WI38 (cell line): ENCODE measurements at regions not wholly inside any gene's neighbourhood (a gene's known extent, or its start where the extent isn't known, plus 50 kb on each side); places are given as distances from the start of the nearest gene placed in this dataset.

ENCODE experiments used
- H3K4me3 ChIP-seq: 2 replicates; pipeline ENCODE4 v1.5.1; 2011; ENCODE audit warnings: low read depth, mild to moderate bottlenecking, control low read depth, low read length
- CTCF ChIP-seq: IDR thresholded peaks from 2 replicates; pipeline ENCODE4 v1.5.1; 2012; ENCODE audit warnings: low read depth, mild to moderate bottlenecking, control low read depth, low read length

GRCh38 chr7:156560696-156561095 lies 79.9 kb upstream of the RNF32 start:
- TF ChIP-seq CTCF: no peak
- H3K4me3 ChIP-seq: no peak overlapping the region

- 0 out of 2 replicates have a peak, but pooled peaks have one; percentile 20 for TF ChIP-seq CTCF
- no peak overlapping the region for H3K4me3 ChIP-seq
Measured at GRCh38 chr7:156560075-156560474, 80.5 kb upstream of the RNF32 start.

GRCh38 chr7:156559001-156559400 lies 81.6 kb upstream of the RNF32 start:
- no peak overlapping the region for H3K4me3 ChIP-seq
- TF ChIP-seq CTCF: no peak

- H3K4me3 ChIP-seq: no peak overlapping the region
- TF ChIP-seq CTCF: no peak
Measured at GRCh38 chr7:156558198-156558597, 82.4 kb upstream of the RNF32 start.

GRCh38 chr7:156556083-156556482 lies 84.5 kb upstream of the RNF32 start:
- no peak overlapping the region for H3K4me3 ChIP-seq
- TF ChIP-seq CTCF: no peak

GRCh38 chr7:156554488-156554887 lies 86.1 kb upstream of the RNF32 start:
- H3K4me3 ChIP-seq: no peak overlapping the region
- TF ChIP-seq CTCF: no peak

- no peak for TF ChIP-seq CTCF
- no peak overlapping the region for H3K4me3 ChIP-seq
Measured at GRCh38 chr7:156549636-156550035, 90.9 kb upstream of the RNF32 start.
